GM03348 (cell line): ENCODE measurements at regions not wholly inside any gene's neighbourhood (a gene's known extent, or its start where the extent isn't known, plus 50 kb on each side); places are given as distances from the start of the nearest gene placed in this dataset.

Source experiments
- DNase-seq: peaks from one replicate; pipeline ENCODE4 v3.0.0; 2012; ENCODE audit warnings: low spot score

DNA sequence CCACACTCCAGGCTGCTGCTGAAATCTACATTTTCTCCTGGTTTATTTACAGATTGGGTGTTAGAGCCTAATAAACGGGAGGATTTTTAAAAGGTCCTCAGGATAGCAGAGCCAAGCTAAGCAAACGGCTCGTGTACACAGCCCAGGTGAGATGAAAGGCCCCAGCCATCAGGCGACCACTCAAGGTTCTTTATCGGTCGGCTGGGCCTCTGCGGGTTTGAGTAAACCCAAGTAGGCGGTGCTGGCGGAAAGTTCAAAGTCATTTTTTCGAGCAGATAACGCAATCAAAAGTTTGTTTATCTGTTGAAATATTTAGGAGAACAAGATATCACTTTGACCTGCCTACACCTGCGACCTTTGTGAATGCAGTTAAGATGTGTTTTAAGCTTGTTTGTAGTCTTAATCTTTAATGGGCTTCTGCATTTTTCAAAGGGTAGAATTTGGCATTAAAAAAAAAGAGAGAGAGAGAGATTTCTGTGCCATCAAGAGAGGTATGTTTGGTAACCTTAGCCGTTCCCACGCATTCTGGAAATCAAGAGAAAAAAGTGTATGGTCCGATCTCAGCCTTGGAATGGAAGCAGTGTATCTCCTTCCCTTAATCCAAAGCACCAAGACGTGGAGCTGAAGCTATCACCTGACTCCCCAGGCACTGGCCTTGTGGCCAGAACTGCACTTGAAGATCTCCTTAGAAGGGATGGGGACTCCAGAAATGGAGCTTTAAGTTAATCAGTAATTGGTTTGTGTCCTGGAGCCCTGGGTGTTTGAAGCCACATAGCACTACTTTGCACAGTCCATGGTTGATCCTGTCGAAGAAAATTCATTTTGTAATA, 301.7 kb upstream of the IRX5 start:
- no peak for DNase-seq

DNA sequence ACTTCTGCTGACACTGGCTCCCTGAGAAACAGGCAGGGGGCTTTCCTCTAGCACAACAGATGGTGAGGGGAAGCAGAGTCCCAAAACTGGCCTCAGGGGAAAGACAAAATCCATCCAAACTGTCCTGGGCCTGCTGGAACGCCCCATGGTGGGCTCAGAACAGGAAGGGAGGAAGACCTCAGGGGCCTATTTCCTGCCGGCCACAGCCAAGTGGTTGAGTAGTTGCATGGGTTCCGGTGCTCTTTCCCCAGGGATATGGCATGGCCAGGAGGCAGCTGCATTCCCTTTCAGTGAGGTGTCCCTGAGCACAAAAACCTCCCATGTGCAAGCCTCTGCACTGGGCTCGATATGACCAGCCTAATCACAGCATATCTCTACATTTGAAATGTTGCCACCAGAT, 303.0 kb upstream of the IRX5 start:
- DNase-seq, result no peak

DNA sequence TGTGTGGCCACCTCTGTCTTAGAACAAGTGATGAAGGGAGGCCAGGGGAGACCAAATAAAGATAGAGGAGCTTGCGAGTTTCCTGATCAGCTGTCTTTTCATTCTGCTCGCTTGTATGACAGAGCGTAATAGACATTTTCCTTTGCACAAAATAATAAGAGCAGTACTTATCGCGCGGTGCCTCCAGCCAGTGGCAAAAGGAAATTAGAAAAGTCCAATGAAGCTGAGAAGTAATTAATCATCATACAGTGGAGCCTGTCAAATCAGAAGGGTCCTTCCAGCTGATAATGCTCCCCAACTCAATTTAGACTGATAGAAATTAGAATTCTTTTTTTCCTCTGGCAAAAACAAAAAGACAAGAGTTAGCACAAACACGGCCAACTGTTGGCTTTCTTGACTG, 307.0 kb upstream of the IRX5 start:
- no peak for DNase-seq

DNA sequence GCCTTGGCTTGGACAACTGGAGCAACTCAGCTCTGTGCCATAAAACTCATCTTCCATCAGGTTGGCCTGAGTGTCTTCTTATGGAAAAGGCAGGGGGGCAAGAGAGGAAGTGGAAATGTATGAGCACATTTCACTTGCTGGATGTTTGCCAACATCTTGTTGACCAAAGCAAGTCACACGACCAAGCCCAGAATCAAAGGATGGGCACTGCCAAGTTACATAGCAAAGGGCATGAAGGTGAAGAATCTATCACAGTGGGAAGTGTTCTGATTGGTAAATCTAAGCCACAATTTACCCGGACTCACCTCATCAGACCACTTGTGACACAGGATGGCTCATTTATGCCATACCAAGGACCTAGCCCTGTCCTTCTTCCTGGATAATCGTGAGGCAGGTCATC, 310.5 kb upstream of the IRX5 start:
- no peak for DNase-seq

DNA sequence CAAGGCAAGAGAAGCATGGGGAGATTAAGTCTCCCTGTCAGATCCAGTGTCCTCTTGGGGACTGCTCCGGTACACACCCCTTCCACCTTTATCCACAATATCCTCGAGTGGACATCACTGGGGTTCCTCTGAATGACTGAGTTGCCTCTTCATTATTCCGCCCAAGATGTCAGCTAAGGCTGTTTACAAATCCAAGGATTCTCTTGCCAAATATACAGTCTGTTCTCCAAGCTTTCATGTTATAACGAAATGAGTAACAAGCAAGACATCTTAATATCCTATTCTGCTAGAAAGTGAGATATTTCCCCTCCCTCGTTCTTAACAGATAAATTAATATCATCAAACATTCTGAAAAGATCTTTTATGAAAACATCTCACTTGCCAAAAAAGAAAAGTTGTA, 314.1 kb upstream of the IRX5 start:
- no peak for DNase-seq

DNA sequence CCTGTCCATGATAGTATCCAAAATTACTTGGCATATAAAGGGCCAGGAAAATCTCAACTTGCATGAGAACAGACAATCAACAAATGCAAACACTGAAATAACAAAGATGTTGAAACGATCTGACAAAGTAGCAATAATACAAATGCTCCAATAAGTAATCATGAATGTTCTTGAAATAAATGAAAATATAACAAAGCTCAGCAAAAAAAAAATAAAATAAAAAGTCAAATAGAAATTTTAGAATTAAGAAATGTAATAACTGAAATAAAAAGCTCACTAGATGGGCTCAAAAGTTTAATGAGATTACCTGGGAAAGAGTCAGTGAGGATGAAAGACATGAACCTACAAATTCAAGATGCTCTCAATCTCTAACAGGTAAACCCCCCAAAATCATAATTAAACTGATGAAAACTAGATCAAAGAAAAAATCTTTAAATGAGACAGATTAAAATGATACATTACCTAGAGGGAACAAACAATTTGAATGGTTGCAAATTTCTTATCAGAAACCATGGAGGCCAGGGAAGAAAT, 319.0 kb upstream of the IRX3 start:
- DNase-seq, result no peak

DNA sequence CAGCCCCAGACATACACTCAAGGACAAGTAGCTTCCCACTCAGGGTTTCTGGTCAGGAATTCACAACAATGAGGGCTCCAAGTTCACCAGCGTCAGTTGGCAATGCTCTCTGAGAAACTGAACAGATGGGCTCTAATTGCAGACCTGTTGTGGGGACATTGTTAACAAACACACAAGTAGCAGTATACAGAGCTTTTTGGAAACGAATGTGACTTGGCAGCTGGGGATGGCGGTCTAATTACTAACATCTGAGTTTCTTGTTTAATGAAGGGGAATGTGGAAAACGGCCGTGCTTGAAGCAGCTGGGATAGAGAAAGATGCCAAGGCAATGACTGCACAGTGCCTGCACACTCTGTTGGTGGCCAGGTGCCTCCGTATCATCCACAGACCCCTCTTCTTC, 316.1 kb upstream of the IRX3 start:
- no peak for DNase-seq

DNA sequence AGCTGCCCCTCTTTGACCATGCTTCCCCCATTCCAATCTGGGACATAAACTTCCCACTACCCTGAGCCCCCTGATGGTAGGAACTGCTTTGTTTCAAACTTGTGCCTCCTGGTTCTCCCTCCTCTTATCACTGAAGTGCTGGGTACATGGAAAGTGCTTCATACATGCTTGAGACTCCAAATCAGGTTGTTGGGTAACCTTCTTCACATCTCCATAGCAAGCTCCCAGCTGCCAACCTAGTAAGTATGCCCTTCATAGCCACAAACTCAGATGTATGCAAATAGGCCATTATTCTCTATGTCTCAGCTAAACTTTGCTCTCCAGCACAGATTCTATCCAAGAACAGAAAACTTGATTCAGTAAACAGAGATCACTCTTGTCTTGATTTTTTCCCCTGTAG, 310.6 kb upstream of the IRX3 start:
- DNase-seq, result no peak

DNA sequence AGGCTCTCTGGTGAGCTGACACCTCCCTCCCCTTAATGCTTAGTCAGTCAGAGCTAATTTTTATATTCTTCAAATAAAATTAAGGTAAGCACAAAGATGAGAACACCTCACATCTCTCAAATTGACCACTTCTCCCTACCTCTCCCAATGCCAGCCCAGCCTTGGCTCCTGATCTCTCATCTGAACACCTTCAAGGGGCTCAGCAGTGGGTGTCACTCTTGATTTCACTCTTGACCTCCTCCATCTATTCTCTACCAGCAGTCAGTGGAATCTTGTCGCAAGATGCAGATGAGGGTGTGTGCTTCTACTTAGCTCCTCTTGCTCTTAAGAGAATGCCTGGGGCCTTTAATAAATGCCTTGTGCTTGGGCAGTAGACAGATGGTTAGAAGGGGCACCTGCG, 309.0 kb upstream of the IRX3 start:
- DNase-seq, result no peak

DNA sequence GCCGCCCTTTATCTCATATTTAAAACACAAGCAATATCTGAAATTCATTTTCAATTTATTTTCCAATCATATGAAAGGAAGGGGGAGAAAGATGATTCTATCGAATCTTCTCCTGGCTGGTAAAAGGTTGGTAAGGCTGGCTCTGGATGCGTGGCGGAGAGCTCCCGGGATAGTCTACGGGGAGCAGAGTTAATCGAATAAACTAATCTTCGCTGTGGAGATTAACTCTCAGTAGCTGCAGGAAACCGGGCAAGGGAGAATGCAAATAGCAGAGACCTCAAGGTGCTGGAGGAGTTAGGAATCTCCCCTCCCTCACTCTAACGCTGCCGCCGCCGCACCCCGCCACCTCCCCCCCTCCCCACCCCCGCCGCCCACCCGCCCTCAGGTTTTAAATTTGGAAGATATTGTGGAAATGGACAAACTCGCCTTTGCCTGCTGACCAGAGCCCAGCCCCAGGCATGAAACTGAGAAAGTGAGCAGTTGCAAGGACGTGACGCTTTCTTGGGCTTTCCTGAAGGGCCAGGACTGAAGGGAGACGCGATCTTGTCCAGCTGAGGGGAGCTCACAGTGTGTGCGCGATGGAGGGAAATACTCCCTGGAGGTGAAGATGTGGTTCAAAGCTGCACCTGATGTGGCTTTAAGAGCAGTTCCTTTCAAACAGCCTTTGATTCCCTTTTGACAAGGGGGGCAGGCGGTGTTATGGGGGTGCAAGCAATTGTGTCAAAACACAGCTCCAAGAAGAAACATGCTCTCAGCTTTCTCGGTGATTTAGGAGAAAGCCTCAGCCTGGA, 308.2 kb upstream of the IRX3 start:
- DNase-seq, result no peak

DNA sequence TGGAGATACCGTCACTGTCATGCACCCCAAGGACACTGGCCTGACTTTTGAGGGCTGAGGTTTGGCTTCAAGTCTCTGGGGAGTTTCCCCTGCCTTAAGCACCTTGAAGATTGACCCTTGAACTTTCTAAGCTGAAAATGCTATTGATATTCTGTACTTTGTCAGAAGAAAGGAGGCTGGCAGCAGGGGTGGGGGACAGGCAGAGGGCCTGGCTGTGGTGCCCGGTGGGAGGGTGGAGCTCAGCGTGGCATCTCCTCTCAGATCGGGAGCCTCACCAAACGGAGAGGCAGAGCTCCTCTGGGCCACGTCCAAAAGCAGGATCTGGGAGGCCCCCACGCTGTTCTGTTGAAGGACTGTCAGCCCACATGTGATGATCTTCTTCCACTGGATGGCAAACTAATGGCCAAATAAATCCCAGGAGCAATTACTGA, 305.2 kb upstream of the IRX3 start:
- no peak for DNase-seq

DNA sequence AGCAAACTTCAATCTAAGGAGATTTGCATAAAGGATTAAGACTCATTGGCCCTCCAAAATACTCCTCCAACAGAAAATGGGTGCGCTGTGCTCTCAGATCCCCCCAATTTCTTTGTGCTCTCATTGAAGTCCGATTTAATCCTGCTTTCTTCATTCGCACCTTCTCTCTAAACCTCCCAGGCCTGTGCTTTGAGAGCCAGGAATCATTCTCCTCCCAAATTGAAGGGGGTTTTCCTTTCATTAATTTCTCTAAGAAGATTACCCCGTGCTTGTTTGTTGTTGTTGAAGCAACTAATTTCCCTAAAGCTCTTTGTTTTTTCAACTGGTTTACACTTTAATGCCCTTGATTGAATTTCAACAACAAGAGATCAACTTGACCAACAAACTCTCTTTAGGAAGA, 304.2 kb upstream of the IRX3 start:
- DNase-seq, result no peak

DNA sequence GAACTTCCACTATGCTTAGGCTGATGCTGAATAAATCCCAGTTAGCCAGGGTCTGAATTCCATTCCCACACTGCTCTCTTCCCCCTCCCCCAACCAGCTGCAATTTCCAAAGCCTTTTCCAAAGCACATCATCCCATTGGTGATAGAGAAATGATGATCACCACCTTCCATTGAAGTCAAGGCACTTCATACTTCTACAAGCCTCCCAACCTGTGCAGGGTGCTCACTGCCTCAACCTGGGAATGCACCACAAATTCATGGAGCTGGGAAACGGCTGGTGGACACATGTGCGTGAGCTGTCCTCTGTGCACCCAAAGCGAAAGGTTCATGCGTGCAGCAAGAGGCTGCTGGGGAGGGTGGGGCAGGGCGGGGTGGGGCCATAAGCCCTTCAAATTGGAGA, 302.7 kb upstream of the IRX3 start:
- no peak for DNase-seq

DNA sequence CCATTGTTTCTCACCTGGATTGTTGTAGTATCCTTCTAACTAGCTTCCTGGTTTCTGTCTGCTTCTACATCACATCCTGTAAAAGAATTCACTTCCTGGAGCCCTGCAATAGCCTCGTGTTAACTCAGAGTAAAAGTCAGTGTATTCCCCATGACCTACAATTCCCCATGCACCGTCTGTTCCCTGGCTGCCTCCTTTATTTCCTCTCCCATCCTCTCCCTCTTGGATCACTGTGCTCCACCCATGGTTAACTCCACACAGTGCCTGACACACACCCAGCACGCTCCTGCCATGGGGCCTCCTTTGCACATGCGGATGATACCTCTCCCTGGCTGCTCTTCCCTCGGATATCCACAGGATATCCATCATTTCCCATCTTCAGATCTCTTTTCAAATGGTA, 301.4 kb upstream of the IRX3 start:
- no peak for DNase-seq

DNA sequence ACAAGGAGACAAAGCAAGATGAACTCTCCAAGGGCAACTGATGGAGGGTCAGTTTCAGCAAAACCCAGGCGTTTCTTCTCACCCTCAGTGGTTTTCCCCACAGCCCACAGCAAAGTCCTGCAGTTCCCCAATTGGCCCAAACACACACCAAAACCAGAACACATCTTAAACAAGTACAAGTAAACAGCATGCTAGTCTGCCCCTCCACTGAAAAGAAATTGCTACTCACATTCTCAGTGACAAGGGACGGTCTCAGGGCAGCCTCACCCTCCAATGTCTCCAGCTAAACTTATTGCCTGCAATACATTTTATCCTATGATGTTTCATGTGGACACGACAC, 300.6 kb upstream of the IRX3 start:
- DNase-seq, result no peak

DNA sequence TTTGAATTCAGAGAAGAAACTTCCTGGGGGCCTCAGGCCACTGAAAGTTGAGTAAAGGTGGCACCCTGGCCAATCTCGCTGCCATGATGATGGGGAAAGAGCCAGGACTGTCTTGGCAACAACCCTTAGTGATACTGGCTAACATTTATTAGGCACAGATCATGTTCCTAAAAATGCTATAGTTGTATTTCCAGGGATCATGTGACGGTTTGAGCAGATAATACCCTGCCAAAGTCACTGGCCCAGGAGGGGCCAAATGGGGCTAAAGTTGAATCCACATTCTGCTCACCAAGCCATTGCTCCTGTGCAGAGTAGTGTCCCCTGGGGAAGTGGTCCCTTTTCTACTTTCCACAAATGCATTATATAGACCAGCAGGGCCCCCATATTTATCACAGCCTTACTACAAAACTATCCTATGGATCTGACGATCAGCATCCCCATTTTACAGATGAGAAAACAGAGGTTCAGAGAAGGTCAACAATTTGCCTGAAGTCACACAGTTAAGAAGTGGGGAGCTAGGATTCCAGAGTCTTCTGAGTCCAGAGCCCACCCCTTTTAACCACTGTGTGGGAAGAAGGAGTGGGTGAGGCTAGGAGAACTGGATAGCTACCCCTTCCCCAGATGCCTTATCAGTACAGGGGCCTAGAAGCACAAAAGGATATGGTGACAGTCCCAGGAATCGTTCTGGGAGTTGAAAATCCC, 300.0 kb upstream of the IRX3 start:
- no peak for DNase-seq

DNA sequence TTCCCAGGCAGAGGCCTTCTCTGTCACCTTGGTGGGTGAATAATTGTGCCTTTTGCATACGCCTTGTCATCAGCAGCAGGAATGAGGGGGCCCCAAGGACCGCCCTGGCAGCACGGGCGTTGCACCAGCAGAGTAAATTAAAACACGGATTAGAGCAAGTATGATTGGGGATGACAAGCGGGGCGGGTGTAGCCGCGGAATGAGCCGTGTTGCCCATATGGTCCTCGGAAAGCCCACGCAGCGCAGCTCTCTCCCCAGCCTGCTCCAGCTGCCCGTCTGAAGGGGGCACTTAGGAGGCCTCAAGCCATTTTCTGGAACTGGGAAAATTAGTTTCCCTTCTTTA, 299.4 kb upstream of the IRX3 start:
- DNase-seq, result no peak

DNA sequence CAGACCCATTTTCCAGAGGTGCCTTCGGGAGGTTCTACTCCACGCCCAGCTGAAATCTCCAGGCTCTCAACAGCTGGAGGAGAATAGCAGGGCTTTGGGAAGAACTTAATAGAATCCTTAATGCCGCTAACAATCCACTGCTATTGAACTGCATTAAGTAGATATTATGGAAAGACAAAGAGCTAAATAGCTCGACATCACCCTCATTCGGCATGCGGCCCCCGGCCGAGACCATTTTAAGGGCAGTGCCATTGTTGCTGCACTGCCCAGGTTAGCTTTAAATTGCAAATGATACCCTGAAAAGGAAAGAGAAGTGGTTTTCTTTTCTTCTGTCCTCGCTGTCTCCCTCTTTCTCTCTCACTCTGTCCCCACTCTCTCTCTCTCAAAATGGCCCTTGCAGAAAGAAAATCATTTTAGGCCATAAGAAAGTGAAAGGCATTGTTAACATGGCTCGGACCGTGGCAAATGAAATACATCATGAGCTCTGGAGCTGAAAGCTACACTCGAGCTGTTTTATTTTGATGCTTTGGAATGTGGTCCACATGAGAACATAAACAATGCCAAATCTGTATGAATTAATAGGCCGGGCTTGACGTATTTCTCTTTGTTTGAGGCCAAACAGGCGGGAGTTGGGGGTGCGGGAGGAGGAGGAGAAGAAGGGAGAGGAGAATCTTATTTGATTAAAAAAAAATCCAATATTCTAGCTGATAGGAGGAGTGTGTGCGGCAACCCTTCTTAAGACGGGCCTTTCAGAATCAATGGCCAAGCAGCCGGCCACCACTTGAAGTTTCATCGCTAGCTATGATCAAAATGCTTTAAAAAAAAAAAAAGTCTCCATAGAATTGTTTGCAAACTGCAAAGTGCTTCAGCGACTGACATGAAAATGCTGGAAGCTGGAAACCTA, 298.8 kb upstream of the IRX3 start:
- no peak for DNase-seq

DNA sequence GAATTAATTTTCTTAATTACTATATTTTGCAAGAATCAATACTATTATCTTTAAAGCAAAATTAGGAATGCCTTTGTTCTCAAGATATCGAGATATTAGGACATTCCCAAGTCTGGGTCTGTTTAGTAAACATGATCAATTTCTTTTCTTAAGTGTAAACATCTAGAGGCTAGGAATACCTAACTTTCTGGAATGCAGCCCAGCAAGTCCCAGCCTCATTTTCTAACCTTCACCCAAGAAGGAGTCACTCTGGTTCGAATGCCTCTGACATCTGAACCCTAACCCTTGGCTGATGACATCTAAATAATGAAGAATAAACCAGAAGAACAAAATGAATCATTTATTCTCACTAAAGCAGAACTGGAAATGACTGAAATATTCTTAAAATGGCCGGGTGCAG, 297.5 kb upstream of the IRX3 start:
- no peak for DNase-seq

DNA sequence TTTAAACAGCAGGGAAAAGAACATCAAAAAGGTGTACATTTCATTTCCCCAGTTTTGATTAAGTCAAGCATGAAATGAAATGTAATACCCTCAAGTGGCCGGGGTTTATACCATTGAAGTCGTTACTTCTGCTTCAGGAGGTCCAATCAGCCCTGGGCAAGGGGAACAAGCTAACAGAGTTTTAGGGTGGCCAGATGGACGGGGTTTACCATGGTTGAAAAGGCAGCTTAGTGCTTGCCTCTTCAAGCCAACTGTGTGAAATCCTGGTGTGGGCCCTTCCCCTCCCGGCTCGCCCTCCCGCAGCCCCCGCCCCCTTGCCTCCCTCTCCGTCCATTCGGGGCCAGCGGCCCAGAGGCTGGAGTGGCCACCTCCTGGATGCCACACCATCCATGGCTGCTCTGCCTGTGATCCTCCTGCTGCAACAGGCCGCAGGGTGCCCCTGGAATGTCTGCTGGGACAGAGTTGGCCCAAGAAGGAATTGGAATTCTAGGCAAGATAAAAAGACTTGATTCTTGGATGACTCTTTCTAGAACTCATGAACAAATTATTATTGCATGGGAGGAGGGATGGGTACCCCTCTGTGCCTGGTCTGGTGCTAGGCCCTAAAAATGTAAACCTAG, 296.2 kb upstream of the IRX3 start:
- no peak for DNase-seq

DNA sequence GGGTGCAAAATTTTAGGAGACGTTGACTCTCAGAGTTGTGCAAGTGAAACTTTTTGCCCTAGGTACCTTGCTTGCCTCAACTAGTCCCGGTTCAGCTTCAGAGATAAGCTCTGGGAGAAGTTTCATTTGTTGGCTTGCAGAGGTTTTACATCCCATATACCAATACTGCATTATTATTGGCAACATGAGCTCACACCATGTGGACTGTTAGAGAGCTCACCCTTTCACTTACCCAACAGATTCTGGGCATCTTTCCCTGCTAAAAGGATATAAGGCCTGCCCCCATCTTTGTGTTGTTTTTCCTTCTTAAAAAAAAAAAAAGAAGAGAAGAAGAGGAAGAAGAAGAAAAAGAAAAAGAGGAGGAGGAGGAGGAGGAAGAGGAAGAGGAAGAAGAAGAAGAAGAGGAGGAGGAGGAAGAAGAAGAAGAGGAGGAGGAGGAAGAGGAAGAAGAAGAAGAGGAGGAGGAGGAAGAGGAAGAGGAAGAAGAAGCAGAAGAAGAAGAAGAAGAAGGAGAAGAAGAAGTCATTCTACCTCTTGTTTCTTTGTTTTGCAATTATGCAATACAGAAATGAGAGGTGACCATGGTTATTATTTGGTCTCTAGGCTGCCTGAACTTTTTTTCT, 292.6 kb upstream of the IRX3 start:
- no peak for DNase-seq
